ENCODE measurements at regions not wholly inside any gene's neighbourhood (a gene's known extent, or its start where the extent isn't known, plus 50 kb on each side); places are given as distances from the start of the nearest gene placed in this dataset.
"Not testable (repeated sequence)": the region's sequence is repeated elsewhere in the genome, so short reads cannot be mapped to it uniquely, and the experiment has no call there.

- DNase-seq (ENCODE audit: low read depth in 3 of 3, low spot score in 2 of 3) = no peak
These were observed 709.3 kb upstream of the KLHL1 start for GRCh38 chr13:70817576-70817975.

- DNase-seq (ENCODE audit: low read depth in 3 of 3, low spot score in 2 of 3) = no peak
These were observed 708.6 kb upstream of the KLHL1 start for GRCh38 chr13:70816853-70817252.

- DNase-seq (ENCODE audit: low read depth in 3 of 3, low spot score in 2 of 3) = no peak
These were observed 706.4 kb upstream of the KLHL1 start for GRCh38 chr13:70814684-70815083.

- no peak for DNase-seq (ENCODE audit: low read depth in 3 of 3, low spot score in 2 of 3)
These were observed 704.2 kb upstream of the KLHL1 start for GRCh38 chr13:70812481-70812880.

- no peak for DNase-seq (ENCODE audit: low read depth in 3 of 3, low spot score in 2 of 3)
These were observed 701.3 kb upstream of the KLHL1 start for GRCh38 chr13:70809588-70809987.

GRCh38 chr13:70798385-70798784 is 690.1 kb upstream of the KLHL1 start:
- no peak for DNase-seq (ENCODE audit: low read depth in 3 of 3, low spot score in 2 of 3)

GRCh38 chr13:70795484-70795883 is 687.2 kb upstream of the KLHL1 start:
- no peak for DNase-seq (ENCODE audit: low read depth in 3 of 3, low spot score in 2 of 3)

- DNase-seq (ENCODE audit: low read depth in 3 of 3, low spot score in 2 of 3) = no peak
These were observed 683.9 kb upstream of the KLHL1 start for GRCh38 chr13:70792121-70792520.

GRCh38 chr13:70789751-70790150 is 681.5 kb upstream of the KLHL1 start:
- DNase-seq (ENCODE audit: low read depth in 3 of 3, low spot score in 2 of 3) = no peak

- DNase-seq (ENCODE audit: low read depth in 3 of 3, low spot score in 2 of 3) = no peak
These were observed 679.8 kb upstream of the KLHL1 start for GRCh38 chr13:70788074-70788473.

GRCh38 chr13:70784207-70784989 is 676.1 kb upstream of the KLHL1 start:
- DNase-seq (ENCODE audit: low read depth in 3 of 3, low spot score in 2 of 3) = no peak

GRCh38 chr13:70769817-70770216 is 661.6 kb upstream of the KLHL1 start:
- no peak for DNase-seq (ENCODE audit: low read depth in 3 of 3, low spot score in 2 of 3)

- no peak for DNase-seq (ENCODE audit: low read depth in 3 of 3, low spot score in 2 of 3)
These were observed 650.7 kb upstream of the KLHL1 start for GRCh38 chr13:70758932-70759331.

- DNase-seq (ENCODE audit: low read depth in 3 of 3, low spot score in 2 of 3) = no peak
These were observed 647.8 kb upstream of the KLHL1 start for GRCh38 chr13:70756088-70756487.

GRCh38 chr13:70755456-70755855 is 647.2 kb upstream of the KLHL1 start:
- DNase-seq (ENCODE audit: low read depth in 3 of 3, low spot score in 2 of 3) = no peak

GRCh38 chr13:70747262-70747661 is 639.0 kb upstream of the KLHL1 start:
- DNase-seq (ENCODE audit: low read depth in 3 of 3, low spot score in 2 of 3) = no peak

- DNase-seq (ENCODE audit: low read depth in 3 of 3, low spot score in 2 of 3) = not testable (repeated sequence)
These were observed 638.2 kb upstream of the KLHL1 start for GRCh38 chr13:70746469-70746868.

- no peak for DNase-seq (ENCODE audit: low read depth in 3 of 3, low spot score in 2 of 3)
These were observed 628.5 kb upstream of the KLHL1 start for GRCh38 chr13:70736622-70737317.

- DNase-seq (ENCODE audit: low read depth in 3 of 3, low spot score in 2 of 3) = no peak
These were observed 624.4 kb upstream of the KLHL1 start for GRCh38 chr13:70732611-70733010.

GRCh38 chr13:70729369-70729768 is 621.1 kb upstream of the KLHL1 start:
- DNase-seq (ENCODE audit: low read depth in 3 of 3, low spot score in 2 of 3) = no peak

- no peak for DNase-seq (ENCODE audit: low read depth in 3 of 3, low spot score in 2 of 3)
These were observed 615.5 kb upstream of the KLHL1 start for GRCh38 chr13:70723732-70724131.

- no peak for DNase-seq (ENCODE audit: low read depth in 3 of 3, low spot score in 2 of 3)
These were observed 612.1 kb upstream of the KLHL1 start for GRCh38 chr13:70720386-70720785.
